SK-N-SH (cell line): ENCODE measurements at regions not wholly inside any gene's neighbourhood (a gene's known extent, or its start where the extent isn't known, plus 50 kb on each side); places are given as distances from the start of the nearest gene placed in this dataset.

Experiments used
- CTCF ChIA-PET: fragments of 300-600, 350-600 bp; formaldehyde crosslinking; extraction: SDS; loops from one replicate; lab custom pipeline; 2021; lab: Yijun Ruan, JAX
- POLR2A ChIA-PET: fragments of 350-600 bp; sonication (Branson Sonifier 250); formaldehyde crosslinking; extraction: SDS; loops from one replicate; lab custom pipeline; 2020; ENCODE audit warnings: antibody characterized with exemption, inconsistent platforms; lab: Yijun Ruan, JAX
- DNase-seq: peaks from one replicate; pipeline ENCODE4 v3.0.0; 2012
- H2AFZ ChIP-seq: fragments of 200-600 bp; sonication (generic); 2 replicates; pipeline ENCODE4 v1.8.1; 2016; ENCODE audit warnings: antibody characterized with exemption, mild to moderate bottlenecking, low read depth
- H3F3A ChIP-seq: fragments of 200-600 bp; sonication (generic); replicated peaks from 2 replicates; pipeline ENCODE3; 2016; ENCODE audit warnings: antibody characterized with exemption, mild to moderate bottlenecking; ENCODE audit not compliant: insufficient read depth
- H3K27ac ChIP-seq, 2 experiments: fragments of 200-500 bp in 1 of 2; fragments of 200-600 bp in 1 of 2; sonication (Bioruptor generic) in 1 of 2; sonication (generic), shearing (Covaris generic) in 1 of 2; 2 replicates each; pipeline versions ENCODE4 v1.5.1 to v1.6.1; 2014 to 2016; ENCODE audit warnings: low read depth in 2 of 2, inconsistent platforms in 1 of 2, low read length in 1 of 2, mild to moderate bottlenecking in 1 of 2, mixed read lengths in 1 of 2
- H3K27me3 ChIP-seq: fragments of 200-600 bp; sonication (generic), shearing (Covaris generic); 2 replicates; pipeline ENCODE4 v1.6.1; 2016; ENCODE audit warnings: mixed run types; ENCODE audit not compliant: insufficient read depth
- H3K36me3 ChIP-seq, 2 experiments: fragments of 200-500 bp in 1 of 2; fragments of 200-600 bp in 1 of 2; sonication (Bioruptor generic) in 1 of 2; sonication (generic) in 1 of 2; replicated peaks in 1 of 2; 2 replicates each; pipeline versions ENCODE3 to v1.5.1; 2014 to 2016; ENCODE audit warnings: low read length in 1 of 2, mild to moderate bottlenecking in 1 of 2; ENCODE audit not compliant: insufficient read depth in 2 of 2, control insufficient read depth in 1 of 2
- H3K4me1 ChIP-seq, 2 experiments: fragments of 200-500 bp in 1 of 2; fragments of 200-600 bp in 1 of 2; sonication (Bioruptor generic) in 1 of 2; sonication (generic), shearing (Covaris generic) in 1 of 2; 2 replicates each; pipeline versions ENCODE4 v1.5.1 to v1.6.1; 2014 to 2016; ENCODE audit warnings: low read depth in 1 of 2, low read length in 1 of 2, mixed run types in 1 of 2; ENCODE audit not compliant: insufficient read depth in 2 of 2, control insufficient read depth in 1 of 2
- H3K4me2 ChIP-seq: fragments of 200-600 bp; sonication (generic), shearing (Covaris generic); 2 replicates; pipeline ENCODE4 v1.6.1; 2017; ENCODE audit warnings: mixed run types
- H3K4me3 ChIP-seq, 2 experiments: fragments of 200-500 bp in 1 of 2; fragments of 200-600 bp in 1 of 2; sonication (Bioruptor generic) in 1 of 2; sonication (generic), shearing (Covaris generic) in 1 of 2; 2 replicates each; pipeline versions ENCODE4 v1.5.1 to v1.8.1; 2014 to 2016; ENCODE audit warnings: low read depth in 2 of 2, inconsistent platforms in 1 of 2, low read length in 1 of 2, mild to moderate bottlenecking in 1 of 2, mixed read lengths in 1 of 2, moderate library complexity in 1 of 2
- H3K79me2 ChIP-seq: fragments of 200-600 bp; sonication (generic); 2 replicates; pipeline ENCODE4 v1.8.1; 2017; ENCODE audit warnings: mild to moderate bottlenecking; ENCODE audit not compliant: insufficient read depth
- H3K9ac ChIP-seq: fragments of 200-600 bp; sonication (generic); 2 replicates; pipeline ENCODE4 v1.6.1; 2017; ENCODE audit warnings: mixed run types
- H3K9me2 ChIP-seq: fragments of 200-600 bp; sonication (generic); 2 replicates; pipeline ENCODE4 v1.6.1; 2017; ENCODE audit warnings: mixed run types
- H3K9me3 ChIP-seq: fragments of 200-600 bp; sonication (generic); 2 replicates; pipeline ENCODE4 v1.6.1; 2017; ENCODE audit warnings: mixed run types, mild to moderate bottlenecking, moderate library complexity
- H4K20me1 ChIP-seq: fragments of 200-600 bp; sonication (generic); 2 replicates; pipeline ENCODE4 v1.6.1; 2017; ENCODE audit warnings: mild to moderate bottlenecking, mixed run types; ENCODE audit not compliant: insufficient read depth
- ELF1 ChIP-seq: IDR thresholded peaks from 2 replicates; pipeline ENCODE4 v1.4.0; 2012
- FOSL2 ChIP-seq: IDR thresholded peaks from 2 replicates; pipeline ENCODE4 v1.4.0; 2012; ENCODE audit warnings: low read depth, mild to moderate bottlenecking, moderate library complexity, borderline replicate concordance
- GABPA ChIP-seq: IDR thresholded peaks from 2 replicates; pipeline ENCODE4 v1.4.0; 2012; ENCODE audit warnings: low read depth, mild to moderate bottlenecking
- GATA2 ChIP-seq: sonication (generic); formaldehyde crosslinking; IDR thresholded peaks from 2 replicates; pipeline ENCODE4 v1.5.0; 2020; ENCODE audit warnings: mild to moderate bottlenecking, missing genetic modification reagents
- JUND ChIP-seq: IDR thresholded peaks from 2 replicates; pipeline ENCODE4 v1.4.0; 2012
- MEF2A ChIP-seq: IDR thresholded peaks from 2 replicates; pipeline ENCODE4 v1.4.0; 2012; ENCODE audit warnings: low read depth, borderline replicate concordance
- NFIC ChIP-seq: IDR thresholded peaks from 2 replicates; pipeline ENCODE4 v1.4.0; 2012; ENCODE audit warnings: borderline replicate concordance
- SIN3A ChIP-seq: IDR thresholded peaks from 2 replicates; pipeline ENCODE4 v1.6.1; 2012; ENCODE audit warnings: low read depth, mild to moderate bottlenecking, low read length, moderate library complexity, borderline replicate concordance
- TCF12 ChIP-seq: IDR thresholded peaks from 2 replicates; pipeline ENCODE4 v1.4.0; 2012
- TEAD4 ChIP-seq: IDR thresholded peaks from 2 replicates; pipeline ENCODE4 v1.4.0; 2012; ENCODE audit warnings: mild to moderate bottlenecking, borderline replicate concordance; ENCODE audit not compliant: insufficient read depth
- WGBS: methylation state at CpG from one replicate; pipeline ENCODE4 v1.1.6; 2017; ENCODE audit warnings: low lambda C conversion rate; 5-methylcytosine and 5-hydroxymethylcytosine counted together
- TF ChIP-seq, protein P1 (sequence below): IDR thresholded peaks from 2 replicates; pipeline ENCODE4 v1.4.0; 2012; ENCODE audit warnings: low read depth, borderline replicate concordance
- TF ChIP-seq, protein P2 (sequence below): fragments of 150-350 bp; IDR thresholded peaks from 2 replicates; pipeline ENCODE4 v1.6.1; 2016; ENCODE audit warnings: mild to moderate bottlenecking, low read depth, low read length
- TF ChIP-seq, protein P3 (sequence below): fragments of 150-350 bp; IDR thresholded peaks from 2 replicates; pipeline ENCODE4 v1.6.1; 2017; ENCODE audit warnings: antibody characterized with exemption, low read length, low read depth, borderline replicate concordance
- TF ChIP-seq, protein P4 (sequence below): IDR thresholded peaks from 2 replicates; pipeline ENCODE4 v1.4.0; 2012; ENCODE audit warnings: low read depth, borderline replicate concordance

DNA sequence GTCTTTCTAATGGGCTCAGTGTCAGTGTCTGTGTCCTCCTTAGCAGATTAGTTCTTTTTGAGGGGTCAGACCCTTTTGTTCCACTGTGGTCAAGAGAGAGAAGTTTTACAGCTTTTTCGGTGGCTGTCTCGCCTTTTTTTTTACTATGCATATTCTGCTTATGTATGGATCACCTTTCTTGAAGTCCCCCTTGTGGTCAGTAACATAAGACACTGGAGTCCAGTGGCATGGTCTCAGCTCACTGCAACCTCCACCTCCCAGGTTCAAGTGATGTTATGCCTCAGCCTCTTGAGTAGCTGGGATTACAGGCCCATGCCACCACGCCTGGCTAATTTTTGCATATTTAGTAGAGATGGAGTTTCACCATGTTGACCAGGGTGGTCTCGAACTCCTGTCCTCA lies 54.0 kb upstream of the PGRMC2 start:
- Histone ChIP-seq H4K20me1 (no peaks in the 10 kb centered on the region), H3K4me3 (no peak overlapping the region), H3K9me3 (no peaks in the 10 kb centered on the region), H3K27ac (no peak overlapping the region), H3K4me1 (peaks cover 0 to 12% of the 10 kb centered on the region in 2 experiments; a peak in 3 of 4 replicates), H3K4me2 (no peak overlapping the region), H3K79me2 (no peaks in the 10 kb centered on the region), H3K9me2 (no peaks in the 10 kb centered on the region), H3K9ac (no peak overlapping the region), H3K27me3 (no peaks in the 10 kb centered on the region), H2AFZ (no peak overlapping the region), H3K36me3 (no peaks in the 10 kb centered on the region), H3F3A (peaks cover 22% of the 10 kb centered on the region)
- 91% methylated on average over 4 of the region's 4 CpGs for WGBS
- ChIA-PET POLR2A (no interaction called here), CTCF (interaction anchor here (0.7 to 1.0 kb wide), 2 partner anchors 12 to 25 kb away, joined by 3 read pairs; no protein-coding TSS in a partner anchor)
- TF ChIP-seq ELF1 (no peak), NFIC (no peak), TEAD4 (no peak), GATA2 (CRISPR knock-in tag) (no peak), GABPA (no peak), MEF2A (no peak), SIN3A (no peak), TCF12 (no peak), JUND (no peak), FOSL2 (no peak)
- TF ChIP-seq, protein P1, sequence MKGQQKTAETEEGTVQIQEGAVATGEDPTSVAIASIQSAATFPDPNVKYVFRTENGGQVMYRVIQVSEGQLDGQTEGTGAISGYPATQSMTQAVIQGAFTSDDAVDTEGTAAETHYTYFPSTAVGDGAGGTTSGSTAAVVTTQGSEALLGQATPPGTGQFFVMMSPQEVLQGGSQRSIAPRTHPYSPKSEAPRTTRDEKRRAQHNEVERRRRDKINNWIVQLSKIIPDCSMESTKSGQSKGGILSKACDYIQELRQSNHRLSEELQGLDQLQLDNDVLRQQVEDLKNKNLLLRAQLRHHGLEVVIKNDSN: no peak
- TF ChIP-seq, protein P2, sequence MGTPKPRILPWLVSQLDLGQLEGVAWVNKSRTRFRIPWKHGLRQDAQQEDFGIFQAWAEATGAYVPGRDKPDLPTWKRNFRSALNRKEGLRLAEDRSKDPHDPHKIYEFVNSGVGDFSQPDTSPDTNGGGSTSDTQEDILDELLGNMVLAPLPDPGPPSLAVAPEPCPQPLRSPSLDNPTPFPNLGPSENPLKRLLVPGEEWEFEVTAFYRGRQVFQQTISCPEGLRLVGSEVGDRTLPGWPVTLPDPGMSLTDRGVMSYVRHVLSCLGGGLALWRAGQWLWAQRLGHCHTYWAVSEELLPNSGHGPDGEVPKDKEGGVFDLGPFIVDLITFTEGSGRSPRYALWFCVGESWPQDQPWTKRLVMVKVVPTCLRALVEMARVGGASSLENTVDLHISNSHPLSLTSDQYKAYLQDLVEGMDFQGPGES: no peak
- TF ChIP-seq, protein P3, sequence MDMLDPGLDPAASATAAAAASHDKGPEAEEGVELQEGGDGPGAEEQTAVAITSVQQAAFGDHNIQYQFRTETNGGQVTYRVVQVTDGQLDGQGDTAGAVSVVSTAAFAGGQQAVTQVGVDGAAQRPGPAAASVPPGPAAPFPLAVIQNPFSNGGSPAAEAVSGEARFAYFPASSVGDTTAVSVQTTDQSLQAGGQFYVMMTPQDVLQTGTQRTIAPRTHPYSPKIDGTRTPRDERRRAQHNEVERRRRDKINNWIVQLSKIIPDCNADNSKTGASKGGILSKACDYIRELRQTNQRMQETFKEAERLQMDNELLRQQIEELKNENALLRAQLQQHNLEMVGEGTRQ: no peak
- TF ChIP-seq, protein P4, sequence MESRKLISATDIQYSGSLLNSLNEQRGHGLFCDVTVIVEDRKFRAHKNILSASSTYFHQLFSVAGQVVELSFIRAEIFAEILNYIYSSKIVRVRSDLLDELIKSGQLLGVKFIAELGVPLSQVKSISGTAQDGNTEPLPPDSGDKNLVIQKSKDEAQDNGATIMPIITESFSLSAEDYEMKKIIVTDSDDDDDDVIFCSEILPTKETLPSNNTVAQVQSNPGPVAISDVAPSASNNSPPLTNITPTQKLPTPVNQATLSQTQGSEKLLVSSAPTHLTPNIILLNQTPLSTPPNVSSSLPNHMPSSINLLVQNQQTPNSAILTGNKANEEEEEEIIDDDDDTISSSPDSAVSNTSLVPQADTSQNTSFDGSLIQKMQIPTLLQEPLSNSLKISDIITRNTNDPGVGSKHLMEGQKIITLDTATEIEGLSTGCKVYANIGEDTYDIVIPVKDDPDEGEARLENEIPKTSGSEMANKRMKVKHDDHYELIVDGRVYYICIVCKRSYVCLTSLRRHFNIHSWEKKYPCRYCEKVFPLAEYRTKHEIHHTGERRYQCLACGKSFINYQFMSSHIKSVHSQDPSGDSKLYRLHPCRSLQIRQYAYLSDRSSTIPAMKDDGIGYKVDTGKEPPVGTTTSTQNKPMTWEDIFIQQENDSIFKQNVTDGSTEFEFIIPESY: no peak
- DNase-seq: no peak
